Panc1 (cell line): ENCODE measurements at regions not wholly inside any gene's neighbourhood (a gene's known extent, or its start where the extent isn't known, plus 50 kb on each side); places are given as distances from the start of the nearest gene placed in this dataset.

ENCODE experiments used
- CTCF ChIP-seq: fragments of 450-650 bp; IDR thresholded peaks from 2 replicates; pipeline ENCODE4 v1.5.1; 2017; ENCODE audit warnings: mild to moderate bottlenecking
- POLR2AphosphoS5 ChIP-seq: IDR thresholded peaks from 2 replicates; pipeline ENCODE4 v1.6.1; 2012; ENCODE audit warnings: mild to moderate bottlenecking, low read depth, low read length, moderate library complexity
- REST ChIP-seq, 2 experiments: IDR thresholded peaks; 2 replicates each; pipeline ENCODE4 v1.6.1; 2011 to 2012; ENCODE audit warnings: low read depth in 2 of 2, control low read depth in 1 of 2, low read length in 1 of 2, mild to moderate bottlenecking in 1 of 2, moderate library complexity in 1 of 2; ENCODE audit not compliant: insufficient read depth in 1 of 2
- TCF7L2 ChIP-seq: IDR thresholded peaks from 2 replicates; pipeline ENCODE4 v1.6.1; 2011; ENCODE audit warnings: mild to moderate bottlenecking, low read depth, low read length, inconsistent platforms

GRCh38 chr5:67490543-67491321, 294.1 kb upstream of the CD180 start:
- TF ChIP-seq CTCF (no peak), REST (IDR thresholded peaks at IDR 0.05; ENCODE audit: insufficient read depth in 1 of 2, low read depth in 2 of 2, low read length in 1 of 2) (no peak), TCF7L2 (no peak), POLR2AphosphoS5 (no peak)
